Activated CD4-positive, alpha-beta T cell treated with anti-CD3 and anti-CD28 coated beads for 1 hour (primary cell): ENCODE measurements at regions not wholly inside any gene's neighbourhood (a gene's known extent, or its start where the extent isn't known, plus 50 kb on each side); places are given as distances from the start of the nearest gene placed in this dataset.
"Not testable (repeated sequence)": the region's sequence is repeated elsewhere in the genome, so short reads cannot be mapped to it uniquely, and the experiment has no call there.

Experiments
- DNase-seq: peaks from one replicate; pipeline ENCODE4 v3.0.0-alpha.2; 2020

DNA sequence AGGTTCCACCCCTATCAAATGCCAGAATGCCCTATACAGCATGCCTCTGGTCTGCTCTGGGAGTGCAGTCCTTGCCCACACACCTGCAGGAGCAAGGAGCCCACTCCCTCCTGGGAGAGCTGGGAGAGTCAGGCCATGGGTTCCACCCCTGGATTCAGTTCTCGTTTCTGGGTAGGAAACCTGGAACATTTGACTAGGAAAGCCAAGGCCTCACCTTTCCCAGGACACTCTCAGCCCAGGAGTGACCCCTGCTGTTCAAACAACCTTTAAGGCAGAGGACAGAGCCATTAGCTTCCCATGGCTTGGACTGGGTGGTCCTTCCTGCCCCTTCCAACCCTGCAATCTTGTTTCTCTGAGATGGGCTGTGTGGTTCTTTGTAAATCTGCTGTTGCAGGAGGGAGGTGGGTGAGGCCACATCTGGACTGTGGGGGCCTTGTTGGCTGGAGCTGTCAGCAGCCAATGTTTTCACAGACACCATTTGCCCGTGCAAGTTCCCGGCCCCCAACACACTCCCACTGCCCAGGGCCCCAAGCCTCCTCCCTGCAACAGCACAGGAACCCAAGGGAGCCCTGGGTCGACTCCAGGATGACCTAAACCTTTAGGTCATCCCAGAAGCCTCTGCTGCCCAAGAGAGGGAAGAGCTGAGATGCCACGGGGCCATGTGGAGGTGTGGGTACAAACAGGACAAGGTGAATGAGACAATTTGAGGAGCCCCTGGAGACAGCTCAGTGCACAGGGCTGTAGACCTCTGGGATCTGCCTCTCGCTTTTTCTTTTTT, 104.4 kb downstream of the PJA1 start:
- no peak for DNase-seq

DNA sequence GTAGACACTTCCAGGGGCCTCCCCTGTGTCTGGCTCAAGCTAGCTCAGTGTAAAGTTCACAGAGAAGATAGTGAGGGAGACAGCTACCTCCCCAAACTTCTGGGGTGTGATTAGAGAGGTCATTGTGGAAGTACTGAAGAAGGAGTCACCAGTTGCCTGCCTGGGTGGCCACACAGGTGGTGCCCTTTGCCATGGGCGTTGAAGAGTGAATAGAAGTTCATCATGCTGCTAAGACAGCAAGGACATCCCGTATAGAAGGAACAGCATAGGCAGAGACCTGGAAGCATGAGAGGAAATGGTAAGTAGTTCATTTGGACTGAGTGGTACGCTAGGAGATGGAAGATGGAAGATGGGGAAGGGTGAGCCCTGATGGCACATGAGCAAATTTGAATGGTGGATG, 110.1 kb downstream of the PJA1 start:
- DNase-seq: no peak

DNA sequence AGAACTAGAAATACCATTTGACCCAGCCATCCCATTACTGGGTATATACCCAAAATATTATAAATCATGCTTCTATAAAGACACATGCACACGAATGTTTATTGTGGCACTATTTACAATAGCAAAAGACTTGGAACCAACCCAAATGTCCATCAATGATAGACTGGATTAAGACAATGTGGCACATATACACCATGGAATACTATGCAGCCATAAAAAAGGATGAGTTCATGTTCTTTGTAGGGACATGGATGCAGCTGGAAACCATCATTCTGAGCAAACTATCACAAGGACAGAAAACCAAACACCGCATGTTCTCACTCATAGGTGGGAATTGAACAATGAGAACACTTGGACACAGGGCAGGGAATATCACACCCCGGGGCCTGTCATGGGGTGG, 110.8 kb downstream of the PJA1 start:
- DNase-seq: not testable (repeated sequence)

DNA sequence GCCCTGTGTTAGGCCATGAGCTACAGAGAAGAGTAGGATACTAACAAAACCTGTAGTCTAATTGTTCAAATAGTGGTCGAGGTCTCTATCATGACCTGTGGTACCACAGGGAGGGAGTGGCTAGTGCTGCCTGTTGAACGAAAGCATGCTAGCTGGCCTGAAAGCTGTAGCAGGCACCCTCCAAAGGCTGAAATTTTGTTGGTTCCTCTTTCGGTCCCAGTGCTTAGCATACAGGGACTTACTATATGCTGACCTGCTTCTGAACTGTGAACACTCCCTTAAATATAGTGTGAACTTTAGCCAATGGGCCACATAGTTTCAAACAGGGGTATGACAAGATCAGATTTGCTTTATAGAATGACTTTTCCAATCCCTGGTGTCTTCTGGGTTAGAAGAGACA, 113.4 kb downstream of the PJA1 start:
- no peak for DNase-seq

DNA sequence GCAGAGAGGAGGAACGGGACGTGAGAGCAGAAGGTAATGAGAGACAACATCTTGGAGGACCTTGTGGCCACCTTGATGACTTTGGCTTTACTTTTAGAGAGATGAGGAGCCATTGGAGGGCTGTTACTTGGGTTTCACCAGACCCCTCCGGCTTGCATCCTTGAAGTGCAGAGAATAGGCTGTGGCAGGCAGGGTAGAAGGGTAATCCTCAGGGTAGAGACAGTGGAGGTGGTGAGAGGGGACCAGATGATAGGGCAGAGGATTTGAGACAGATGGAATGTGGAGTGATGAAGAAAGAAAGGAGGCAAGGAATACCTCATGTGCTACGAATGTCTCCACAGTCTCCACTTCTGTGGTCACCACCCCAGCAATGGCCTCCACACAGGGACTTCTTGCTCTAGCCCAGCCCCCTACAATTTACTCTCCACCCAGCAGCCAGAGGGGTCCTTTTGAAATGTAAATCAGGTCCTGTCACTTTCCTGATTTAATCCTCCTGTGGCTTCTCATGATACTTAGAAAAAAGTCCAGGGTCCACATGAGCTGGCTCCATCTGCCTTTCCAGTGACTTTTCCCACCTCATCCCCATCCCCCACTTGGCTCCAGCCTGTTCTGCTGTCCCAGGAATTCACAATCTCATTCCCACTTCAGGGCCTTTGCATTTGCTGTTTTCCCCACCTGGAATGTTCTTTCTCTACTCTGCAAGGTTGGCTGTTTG, 115.0 kb downstream of the PJA1 start:
- no peak for DNase-seq

DNA sequence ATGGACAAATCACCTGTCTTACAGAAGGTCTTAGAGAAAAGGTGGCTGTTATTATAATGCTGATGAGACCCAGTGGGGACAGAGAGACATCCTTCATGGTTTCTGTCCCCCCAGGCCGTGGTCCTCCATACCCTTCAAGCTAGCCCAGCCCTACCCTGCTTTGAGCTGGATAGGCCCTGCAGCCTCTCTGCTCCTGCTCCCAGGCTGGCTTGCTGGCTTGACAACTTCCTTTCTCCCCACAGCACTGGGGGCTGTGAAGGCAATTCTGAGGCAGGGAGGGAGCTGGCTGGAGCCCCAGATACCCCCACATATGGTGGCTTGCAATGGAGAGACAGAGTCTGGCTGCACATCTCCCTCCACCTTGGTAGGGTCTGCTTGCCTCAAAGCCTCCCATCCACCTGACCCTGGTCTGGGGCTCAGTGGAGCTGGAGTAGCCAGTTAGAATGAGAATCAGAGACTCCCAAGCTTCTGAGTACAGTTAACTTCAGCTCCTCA, 118.2 kb downstream of the PJA1 start:
- no peak for DNase-seq

DNA sequence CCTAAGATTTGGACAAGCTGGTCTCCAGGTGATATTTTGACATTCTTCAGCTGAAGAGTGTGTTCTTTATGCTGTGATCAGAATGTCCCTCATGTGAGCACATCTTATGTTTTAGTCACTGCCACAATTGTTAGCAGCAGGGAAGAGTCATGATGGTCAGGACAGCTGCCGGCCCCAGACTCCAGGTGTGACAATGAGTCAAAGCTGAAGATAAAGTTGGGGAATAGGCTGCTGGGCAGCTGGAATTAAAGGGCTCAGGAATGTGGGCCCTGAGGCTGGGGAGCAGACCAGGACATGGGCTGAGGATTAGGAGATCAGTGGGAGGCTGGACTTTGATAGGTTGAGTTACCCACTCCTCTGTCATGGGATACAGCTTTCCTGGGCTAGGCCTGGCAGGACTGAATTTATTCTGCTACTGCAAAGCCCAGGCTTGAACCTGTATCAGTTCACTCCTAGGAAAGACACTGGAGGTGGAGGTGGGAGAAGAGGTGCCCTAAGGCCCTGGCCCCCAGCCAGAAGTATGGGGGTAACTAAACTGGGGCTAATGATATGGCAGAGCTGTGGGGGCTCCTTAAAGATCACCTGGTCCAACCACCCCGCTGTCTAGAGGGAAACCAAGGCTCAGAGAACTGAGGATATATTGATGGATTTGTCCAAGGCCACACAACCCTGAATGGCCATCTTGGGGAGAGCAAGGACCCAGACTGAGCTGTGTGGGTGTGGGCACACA, 119.5 kb downstream of the PJA1 start:
- DNase-seq: no peak

DNA sequence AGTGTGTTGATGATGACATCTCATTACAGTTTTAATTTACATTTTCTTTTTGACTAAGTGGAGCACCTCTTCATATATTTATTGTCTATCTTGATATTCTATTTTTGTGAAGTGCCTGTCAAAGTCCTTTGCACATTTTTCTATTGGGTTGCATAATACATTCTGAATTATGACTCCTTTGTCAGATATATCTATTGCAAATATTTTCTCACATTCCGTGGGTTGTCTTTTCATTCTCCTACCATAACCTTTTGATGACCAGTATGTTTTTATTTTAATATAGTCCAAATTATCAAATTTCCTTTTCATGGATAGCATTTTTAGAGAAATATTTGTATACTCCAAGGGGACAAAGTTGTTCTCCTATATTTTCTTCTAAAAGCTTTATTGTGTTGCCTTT, 126.4 kb downstream of the PJA1 start:
- DNase-seq: no peak

DNA sequence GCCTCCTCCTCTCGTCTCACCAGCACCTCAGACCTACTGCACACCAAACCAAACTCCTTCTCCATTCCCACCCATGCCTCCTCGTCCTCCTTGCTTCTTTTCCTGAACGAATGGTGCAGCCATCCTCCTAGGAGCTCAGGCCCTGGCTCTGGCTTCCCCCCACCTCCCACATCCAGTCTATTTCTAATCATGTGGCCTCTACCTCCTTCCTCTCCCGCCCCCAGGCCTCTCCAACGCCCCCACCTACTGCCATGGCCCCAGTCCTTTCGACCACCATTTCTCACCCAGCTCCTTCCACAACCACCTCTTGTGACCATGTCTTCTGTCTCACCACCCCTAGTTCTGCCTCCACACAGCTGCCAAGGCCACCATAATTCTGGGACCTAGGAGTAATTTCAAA, 127.1 kb downstream of the PJA1 start:
- no peak for DNase-seq

DNA sequence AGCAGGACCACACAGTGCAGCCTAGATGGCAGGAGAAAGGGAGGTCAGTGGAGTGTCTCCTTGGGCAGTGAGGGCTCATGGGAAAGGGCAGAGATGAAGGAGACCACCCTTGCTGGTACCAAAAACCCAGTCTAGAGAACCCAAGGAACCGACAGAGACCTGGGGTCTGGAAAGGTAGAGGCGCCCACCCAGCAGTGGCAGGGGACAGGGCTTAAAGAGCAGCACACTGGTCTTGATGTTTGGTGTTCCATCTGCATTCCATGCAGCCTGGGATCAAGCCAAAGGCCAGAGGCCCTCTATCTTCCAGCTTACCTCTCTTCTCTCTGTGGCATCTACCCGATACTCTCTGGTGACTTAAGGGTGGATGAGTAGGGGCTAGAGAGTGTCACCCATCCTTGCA, 127.5 kb downstream of the PJA1 start:
- no peak for DNase-seq

DNA sequence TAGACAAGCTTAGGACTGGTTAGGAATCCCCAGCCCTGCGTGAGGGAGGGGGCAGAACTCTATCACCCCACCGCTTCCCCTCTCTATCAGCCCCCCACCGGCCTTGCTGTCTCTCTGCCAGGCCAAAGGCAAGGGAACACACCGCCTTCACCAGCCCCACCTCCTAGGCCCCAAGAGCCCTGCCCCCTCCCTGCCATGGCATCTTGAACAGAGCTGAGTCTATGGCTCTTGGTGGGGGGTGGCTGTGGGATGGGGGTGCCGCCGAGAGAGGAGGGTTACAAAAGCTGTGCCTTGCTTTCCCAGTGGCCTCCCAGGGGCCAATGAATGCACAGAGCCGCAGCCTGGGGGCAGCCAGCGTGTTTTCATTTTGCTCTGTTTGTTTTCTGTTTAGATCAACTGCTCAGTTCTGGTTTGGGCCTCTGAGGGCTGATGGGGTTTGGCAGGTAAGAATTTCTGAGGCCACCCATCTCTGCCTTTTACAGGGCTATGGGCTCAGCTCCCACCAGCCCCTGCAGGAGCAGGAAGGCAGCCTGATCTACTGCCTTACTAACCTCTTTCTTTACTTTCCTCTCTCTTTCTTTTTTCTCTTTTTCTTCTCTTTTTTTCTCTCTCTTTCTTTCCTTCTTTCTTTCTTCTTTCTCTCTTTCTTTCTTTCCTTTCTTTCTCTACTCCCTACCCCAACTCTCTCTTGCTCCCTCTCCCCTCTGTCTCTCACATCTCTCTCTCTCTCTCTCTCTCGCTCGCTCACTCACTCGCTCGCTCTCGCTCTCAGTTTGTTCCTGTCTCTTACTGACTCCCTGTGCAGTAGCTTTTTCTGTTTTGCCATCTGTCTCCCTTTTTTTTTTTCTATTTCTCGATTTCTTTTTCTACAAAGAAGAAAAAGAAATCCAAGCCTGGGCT, 128.3 kb downstream of the PJA1 start:
- DNase-seq: no peak

DNA sequence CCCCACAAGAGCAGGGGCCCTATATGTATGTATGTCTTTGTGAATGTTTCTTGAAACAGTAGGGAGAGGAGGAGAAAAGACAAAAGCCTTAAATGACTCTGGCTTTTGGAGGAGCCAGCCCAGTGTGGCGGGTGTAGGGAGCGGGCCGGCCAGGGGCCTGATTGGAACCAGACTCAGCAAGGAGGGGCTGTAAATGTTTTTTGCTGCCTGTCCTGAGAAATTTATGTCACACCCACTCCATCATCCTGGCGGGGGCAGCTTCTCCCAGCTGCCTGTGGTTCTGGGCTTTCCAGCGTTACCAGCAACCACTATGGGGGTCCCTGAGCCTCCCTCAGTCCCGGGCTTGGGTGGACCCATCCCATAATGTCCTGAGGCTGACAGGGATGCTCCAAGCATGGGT, 130.8 kb downstream of the PJA1 start:
- DNase-seq: no peak

DNA sequence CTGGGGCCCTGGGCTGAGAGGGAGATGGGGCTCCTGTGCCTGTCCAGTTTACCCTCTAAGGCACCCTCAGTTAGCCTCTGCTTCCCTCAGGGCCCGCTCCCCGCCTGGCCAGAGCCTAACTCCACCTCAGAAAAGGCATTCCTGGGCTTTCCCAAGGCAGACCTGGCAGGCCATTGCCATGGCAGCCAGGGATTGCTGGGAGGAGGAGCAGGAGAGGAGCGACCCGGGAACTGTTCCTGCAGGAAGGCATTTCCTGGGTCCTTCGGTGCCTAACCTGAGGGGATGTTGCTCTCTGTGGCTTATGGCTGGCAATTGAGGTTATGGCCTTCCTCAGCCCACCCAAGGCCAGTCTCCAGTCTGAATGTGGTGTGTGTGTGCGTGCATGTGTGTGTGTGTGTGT, 131.3 kb downstream of the PJA1 start:
- no peak for DNase-seq

DNA sequence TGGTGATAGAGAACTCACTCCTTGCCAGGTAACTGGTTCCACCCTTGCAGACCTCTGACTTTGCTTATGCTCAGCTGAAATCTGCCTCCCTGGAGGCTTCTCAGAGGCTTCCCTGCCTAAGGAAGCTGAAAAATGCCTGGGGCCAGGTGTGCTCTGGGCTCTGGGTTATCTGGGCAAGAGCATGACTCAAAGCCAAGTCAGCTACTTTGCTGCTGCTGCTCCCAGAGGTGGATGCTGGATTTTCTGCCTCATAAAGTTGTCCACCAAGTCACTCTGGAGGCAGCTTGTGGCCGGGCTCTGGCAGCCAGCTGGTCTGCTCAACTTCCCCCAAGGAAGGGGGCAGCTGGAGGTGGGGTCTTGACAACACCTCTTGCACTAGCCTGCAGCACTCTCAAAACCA, 132.7 kb downstream of the PJA1 start:
- no peak for DNase-seq

DNA sequence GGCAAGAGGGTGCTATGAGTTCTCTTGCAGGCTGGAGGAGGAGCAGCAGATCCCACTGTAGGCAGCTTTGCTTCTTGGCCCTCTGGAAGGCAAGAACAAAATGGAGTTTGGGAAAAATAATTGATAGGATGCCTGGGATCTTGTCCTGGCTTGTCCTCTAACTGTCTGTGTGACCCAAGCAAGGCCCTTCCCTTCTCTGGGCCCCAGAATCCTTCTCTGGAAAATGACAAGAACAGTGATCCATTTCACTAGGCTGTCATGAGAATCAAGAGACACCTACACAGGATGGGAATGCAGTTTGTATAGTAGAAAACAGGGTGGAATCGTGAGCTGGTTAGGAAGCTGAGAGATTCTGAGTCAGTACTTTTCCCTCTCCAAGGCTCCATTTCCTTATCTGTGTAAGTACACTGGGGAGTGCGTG, 133.3 kb downstream of the PJA1 start:
- DNase-seq: no peak

DNA sequence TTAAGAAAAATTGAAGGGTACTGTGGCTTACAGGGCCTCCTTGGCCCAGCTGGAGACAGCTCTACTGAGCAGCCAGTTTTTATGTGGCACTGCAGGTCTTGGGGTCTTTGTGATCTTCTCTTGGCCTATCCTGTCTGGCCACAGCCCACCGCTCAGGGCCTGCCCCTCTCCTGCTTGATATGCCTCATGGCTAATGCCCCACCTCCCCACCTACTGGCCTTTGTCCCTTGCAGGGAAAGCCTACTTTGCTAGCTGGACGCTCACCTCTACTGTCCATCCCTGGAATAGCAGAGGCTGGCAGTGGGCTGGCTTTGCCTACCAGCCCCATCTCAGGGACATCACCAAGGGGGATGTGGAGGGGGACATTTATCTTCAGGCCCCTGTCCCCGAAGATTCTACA, 134.1 kb downstream of the PJA1 start:
- DNase-seq: no peak

DNA sequence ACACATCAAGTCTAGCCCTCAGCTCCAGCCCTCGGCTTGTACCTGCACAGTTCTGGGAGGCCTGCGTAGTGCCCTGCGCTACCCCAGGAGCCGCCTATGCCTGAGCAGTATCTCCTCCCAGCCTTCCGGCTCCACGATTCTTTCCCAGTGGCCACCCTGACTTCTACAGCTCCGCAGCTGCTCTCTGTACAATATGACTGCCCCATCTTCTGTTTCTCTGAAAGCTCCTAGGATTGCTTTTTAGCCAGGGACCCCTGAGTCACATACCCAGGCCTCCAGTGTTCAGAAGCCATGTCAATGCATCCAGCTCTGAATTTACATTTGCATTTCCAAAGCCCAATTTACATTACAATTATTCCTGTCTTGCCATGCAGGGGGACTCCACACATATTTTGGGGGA, 135.5 kb downstream of the PJA1 start:
- DNase-seq: no peak

DNA sequence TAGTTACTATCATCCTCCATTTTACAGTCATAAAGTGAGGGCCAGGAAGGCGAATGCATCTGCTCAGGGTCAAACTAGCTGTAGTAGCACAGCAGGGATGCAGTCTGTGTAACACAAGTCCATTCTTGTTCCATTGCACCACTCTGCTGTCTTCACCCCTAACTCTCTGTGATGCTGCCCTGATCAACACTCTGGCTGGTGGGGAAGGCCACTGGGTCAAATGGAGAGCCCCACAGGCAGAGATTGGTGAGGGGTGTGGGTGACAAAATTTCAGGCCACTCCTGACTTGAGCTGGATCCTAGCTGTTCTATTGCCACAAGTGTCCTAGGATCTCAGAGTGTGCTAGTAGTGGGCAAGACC, 136.5 kb downstream of the PJA1 start:
- DNase-seq: no peak

DNA sequence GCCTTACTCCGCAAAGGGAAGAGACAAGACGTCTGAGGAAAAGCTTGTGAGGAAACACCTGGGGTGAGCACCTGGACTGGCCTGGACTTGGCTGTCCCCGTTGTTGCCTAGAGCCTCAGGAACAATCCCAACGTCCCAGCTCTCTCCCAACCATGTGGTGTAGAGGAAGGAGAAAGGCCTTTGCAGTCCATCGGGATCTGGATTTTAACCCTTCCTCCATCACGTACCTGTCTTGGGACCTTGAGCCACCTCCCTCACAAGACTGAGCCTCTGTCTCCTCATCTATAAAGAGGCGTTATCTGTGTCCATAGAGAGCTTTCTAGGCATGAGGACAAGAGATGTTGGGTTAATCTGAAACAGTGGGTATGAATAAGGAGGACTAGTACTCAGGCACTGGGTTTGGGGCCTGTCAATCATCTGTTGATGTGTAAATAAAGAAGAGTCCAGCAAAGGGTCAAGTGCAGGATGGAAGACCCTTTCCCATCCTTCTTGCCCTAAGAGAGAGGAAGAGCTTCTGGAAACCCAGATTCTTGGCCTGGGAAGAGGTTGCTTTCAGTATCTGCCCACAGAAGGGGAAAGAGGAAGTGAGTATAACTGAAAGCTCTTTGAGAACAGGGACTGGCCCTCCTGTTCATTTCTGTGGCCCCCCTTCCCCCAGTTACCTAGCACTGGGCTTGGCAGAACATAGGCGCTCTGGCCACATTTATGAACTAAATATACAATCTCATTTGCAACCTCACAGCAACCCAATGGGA, 137.1 kb downstream of the PJA1 start:
- no peak for DNase-seq

DNA sequence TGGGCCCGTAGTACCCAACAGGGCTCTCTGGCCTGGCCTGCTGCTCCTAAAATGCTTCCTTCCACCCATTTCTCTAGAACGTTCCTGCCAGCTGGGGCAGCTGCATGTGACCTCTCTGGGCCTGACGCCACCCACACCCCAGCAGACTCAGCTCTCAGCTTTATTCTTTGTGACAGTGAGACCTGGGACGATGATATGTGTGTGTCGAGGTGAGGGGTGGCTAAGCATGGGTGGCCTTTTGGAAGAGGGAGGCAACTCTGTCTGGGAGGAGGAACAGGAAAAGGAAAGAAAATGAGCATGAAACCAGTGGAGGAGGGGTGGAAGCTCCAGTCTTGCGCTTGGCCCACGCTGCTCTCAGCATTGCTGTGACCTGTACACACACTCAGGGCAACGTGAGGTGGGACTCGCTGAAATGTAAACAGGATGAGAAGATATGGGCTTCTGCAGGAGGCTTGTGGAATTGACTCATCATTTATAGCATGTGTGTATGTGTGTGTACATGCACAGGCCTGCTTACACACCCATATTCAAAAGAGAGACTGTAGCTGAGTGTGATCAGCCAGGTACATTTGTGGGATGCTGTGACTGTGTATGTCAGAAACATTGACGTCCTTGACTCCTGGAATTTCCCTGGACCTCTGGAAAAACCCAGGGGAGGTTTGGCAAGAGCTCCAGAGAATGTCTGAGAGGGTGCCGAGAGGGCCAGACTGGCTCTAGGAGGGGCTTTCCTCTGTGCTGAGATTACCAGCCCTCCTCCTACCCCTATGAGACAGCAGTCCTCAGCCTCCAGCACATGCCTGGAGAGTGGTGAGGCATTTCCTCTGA, 137.9 kb downstream of the PJA1 start:
- no peak for DNase-seq

DNA sequence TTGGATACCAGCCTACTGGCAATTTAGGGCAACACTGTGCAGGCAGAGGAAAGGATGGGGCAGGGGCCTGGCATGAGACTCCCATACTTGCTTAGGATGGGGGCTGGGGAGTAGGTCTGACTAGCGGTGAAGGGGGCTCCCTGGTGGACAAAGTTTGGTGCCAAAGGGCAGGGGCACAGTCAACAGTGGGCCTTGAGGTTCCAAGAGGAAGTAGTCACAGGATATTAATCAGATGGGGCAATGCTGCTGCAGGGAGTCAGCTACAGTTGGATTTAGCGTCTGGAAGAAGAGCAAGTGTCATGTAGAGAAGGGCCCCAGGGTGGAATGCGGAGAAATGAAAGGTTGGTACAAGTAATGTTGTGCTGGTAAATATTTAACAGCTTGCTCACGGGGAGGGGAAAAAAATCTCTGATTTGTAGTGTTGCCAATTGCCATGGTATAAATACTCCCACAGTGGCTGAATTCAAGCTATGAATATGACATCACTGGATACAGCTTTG, 139.4 kb downstream of the PJA1 start:
- DNase-seq: no peak
